GM23248 (cell line): ENCODE measurements at regions not wholly inside any gene's neighbourhood (a gene's known extent, or its start where the extent isn't known, plus 50 kb on each side); places are given as distances from the start of the nearest gene placed in this dataset.
A peak's percentile ranks its signal among the peaks of the same experiment; 100 is the strongest.

Experiments used
- DNase-seq: peaks from one replicate; pipeline ENCODE4 v3.0.0-alpha.2; 2015
- H2AFZ ChIP-seq: fragments of 200-600 bp; sonication (generic); 2 replicates; pipeline ENCODE4 v1.6.1; 2016; ENCODE audit warnings: antibody characterized with exemption
- H3F3A ChIP-seq: fragments of 200-600 bp; sonication (generic); 2 replicates; pipeline ENCODE4 v1.6.1; 2016; ENCODE audit warnings: mild to moderate bottlenecking, antibody characterized with exemption, mixed run types; ENCODE audit not compliant: insufficient read depth
- H3K27ac ChIP-seq: fragments of 200-600 bp; sonication (generic); 2 replicates; pipeline ENCODE4 v1.5.1; 2016; ENCODE audit warnings: mild to moderate bottlenecking
- H3K27me3 ChIP-seq: fragments of 200-600 bp; sonication (generic); replicated peaks from 2 replicates; pipeline ENCODE4 v1.6.1; 2016; ENCODE audit warnings: mild to moderate bottlenecking; ENCODE audit not compliant: insufficient read depth
- H3K36me3 ChIP-seq: fragments of 200-600 bp; sonication (generic); 2 replicates; pipeline ENCODE4 v1.6.1; 2016; ENCODE audit warnings: low read depth, mild to moderate bottlenecking
- H3K4me1 ChIP-seq: fragments of 200-600 bp; sonication (generic); 2 replicates; pipeline ENCODE4 v1.6.1; 2016; ENCODE audit warnings: mild to moderate bottlenecking; ENCODE audit not compliant: insufficient read depth
- H3K4me2 ChIP-seq: fragments of 200-600 bp; sonication (generic); one replicate; pipeline ENCODE4 v1.6.1; 2016; ENCODE audit warnings: mild to moderate bottlenecking; ENCODE audit not compliant: unreplicated experiment
- H3K4me3 ChIP-seq: fragments of 200-600 bp; sonication (generic); 2 replicates; pipeline ENCODE4 v1.5.1; 2016; ENCODE audit warnings: mild to moderate bottlenecking
- H3K79me2 ChIP-seq: fragments of 200-600 bp; sonication (generic); 2 replicates; pipeline ENCODE4 v1.6.1; 2016; ENCODE audit warnings: mild to moderate bottlenecking; ENCODE audit not compliant: insufficient read depth
- H3K9ac ChIP-seq: fragments of 200-600 bp; sonication (generic); 2 replicates; pipeline ENCODE4 v1.6.1; 2016; ENCODE audit warnings: mild to moderate bottlenecking
- H3K9me2 ChIP-seq: fragments of 200-600 bp; sonication (generic); 2 replicates; pipeline ENCODE4 v1.6.1; 2016; ENCODE audit warnings: mixed run types, mild to moderate bottlenecking, moderate library complexity; ENCODE audit not compliant: insufficient read depth
- H3K9me3 ChIP-seq: fragments of 200-600 bp; sonication (generic); one replicate; pipeline ENCODE4 v1.6.1; 2017; ENCODE audit warnings: low read depth
- H4K20me1 ChIP-seq: fragments of 200-600 bp; sonication (generic); 2 replicates; pipeline ENCODE4 v1.6.0; 2016; ENCODE audit not compliant: insufficient read depth
- EZH2 ChIP-seq: fragments of 200-600 bp; sonication (generic); IDR thresholded peaks from 2 replicates; pipeline ENCODE4 v1.6.1; 2018; ENCODE audit warnings: antibody characterized with exemption, mild to moderate bottlenecking; ENCODE audit not compliant: insufficient read depth, poor library complexity, severe bottlenecking
- EZH2phosphoT487 ChIP-seq: fragments of 200-600 bp; sonication (generic); IDR thresholded peaks from 2 replicates; pipeline ENCODE4 v1.6.1; 2018; ENCODE audit warnings: antibody characterized with exemption, moderate library complexity, mild to moderate bottlenecking, low read depth; ENCODE audit not compliant: insufficient read depth
- WGBS, 2 experiments: methylation state at CpG; one replicate each; pipeline ENCODE4 v1.1.6; 2015 to 2017; ENCODE audit warnings: low lambda C conversion rate in 2 of 2, low coverage in 1 of 2; ENCODE audit errors: missing lambda C conversion rate in 2 of 2; 5-methylcytosine and 5-hydroxymethylcytosine counted together
- in situ Hi-C: fragments of 300-500 bp; cut with MboI; formaldehyde crosslinking; loops from 2 replicates; pipeline ENCODE4 v1.15.0; 2020

- H3K36me3 ChIP-seq, result no peaks in the 10 kb centered on the region
- no peaks in the 10 kb centered on the region for H3K9me2 ChIP-seq
- H2AFZ ChIP-seq, result no peak overlapping the region
- in situ Hi-C loops, result no loop called here
- peaks cover 26% of the 10 kb centered on the region for H3K4me1 ChIP-seq
- H3K79me2 ChIP-seq, result no peaks in the 10 kb centered on the region
- H3K4me3 ChIP-seq, result no peak overlapping the region
- H4K20me1 ChIP-seq, result no peaks in the 10 kb centered on the region
- no peak overlapping the region for H3K9ac ChIP-seq
- no peak overlapping the region for H3K4me2 ChIP-seq
- peaks cover 12% of the 10 kb centered on the region for H3F3A ChIP-seq
- H3K27me3 ChIP-seq, result no peaks in the 10 kb centered on the region
- DNase-seq, result no peak
- no peaks in the 10 kb centered on the region for H3K9me3 ChIP-seq
- H3K27ac ChIP-seq, result no peak overlapping the region
- TF ChIP-seq EZH2phosphoT487 (no peak), EZH2 (no peak)
- WGBS, 2 experiments, result 38 to 53% methylated on average over 1 of the region's 1 CpG
Observed at GRCh38 chr3:34001990-34002389, 203.6 kb downstream of the PDCD6IP start.

DNA sequence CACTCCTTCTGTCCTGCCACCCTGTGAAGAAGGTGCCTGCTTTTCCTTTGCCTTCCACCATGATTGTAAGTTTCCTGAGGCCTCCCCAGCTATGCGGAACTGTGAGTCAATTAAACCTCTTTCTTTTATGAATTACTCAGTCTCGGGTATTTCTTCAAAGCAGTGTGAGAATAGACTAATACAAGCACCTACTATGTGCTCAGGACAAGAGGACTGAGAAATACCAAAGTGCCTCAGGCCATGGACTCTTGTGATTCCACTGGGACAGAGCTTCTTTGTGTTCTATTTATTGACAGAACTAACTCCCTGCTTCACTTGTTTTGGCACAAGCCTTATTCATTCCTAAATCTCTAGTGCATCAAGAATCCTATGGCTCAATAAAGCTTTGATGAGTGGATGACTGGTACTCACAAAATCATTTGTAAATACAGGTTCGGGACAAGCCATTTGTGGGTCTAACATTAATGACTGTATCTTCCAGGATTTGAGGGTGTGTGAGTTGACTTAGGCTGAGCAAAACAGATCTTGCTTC, 204.2 kb downstream of the PDCD6IP start:
- no peaks in the 10 kb centered on the region for H3K27me3 ChIP-seq
- peaks cover 12% of the 10 kb centered on the region for H3F3A ChIP-seq
- H3K79me2 ChIP-seq, result no peaks in the 10 kb centered on the region
- H3K9me2 ChIP-seq, result no peaks in the 10 kb centered on the region
- WGBS, 2 experiments, result 59 to 60% methylated on average over 3 of the region's 3 CpGs
- TF ChIP-seq EZH2phosphoT487, result no peak
- no peak for TF ChIP-seq EZH2
- H3K4me2 ChIP-seq, result no peak overlapping the region
- no peaks in the 10 kb centered on the region for H3K36me3 ChIP-seq
- no peaks in the 10 kb centered on the region for H4K20me1 ChIP-seq
- 0 out of 2 replicates have a peak overlapping the region, but pooled peaks have one; percentile 40 for H2AFZ ChIP-seq
- H3K4me3 ChIP-seq, result no peak overlapping the region
- no peaks in the 10 kb centered on the region for H3K9me3 ChIP-seq
- no peak overlapping the region for H3K9ac ChIP-seq
- peaks cover 32% of the 10 kb centered on the region for H3K4me1 ChIP-seq
- DNase-seq, result no peak
- H3K27ac ChIP-seq, result no peak overlapping the region
- in situ Hi-C loops, result no loop called here

DNA sequence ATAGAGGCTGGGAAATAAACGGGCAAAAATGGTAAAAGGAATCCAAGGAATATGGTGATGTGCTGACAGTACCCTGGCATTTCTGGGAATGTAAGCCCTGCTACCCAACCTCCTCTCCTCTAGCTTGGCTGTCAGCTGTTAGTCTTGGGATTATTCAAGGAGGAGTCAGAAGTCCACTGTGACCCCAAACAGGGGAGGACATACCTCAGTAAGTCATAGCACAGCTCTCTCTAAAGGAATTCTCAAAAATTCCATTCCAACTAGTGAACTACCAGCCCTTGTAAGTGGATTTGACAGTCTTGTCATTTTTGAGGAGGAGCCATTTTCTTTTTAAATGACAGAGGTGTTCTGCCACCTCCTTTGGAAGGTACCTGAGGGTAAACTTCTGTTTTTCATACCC, 207.5 kb downstream of the PDCD6IP start:
- Histone ChIP-seq H3F3A (peaks cover 37% of the 10 kb centered on the region), H3K4me1 (peaks cover 60% of the 10 kb centered on the region), H4K20me1 (no peaks in the 10 kb centered on the region), H3K4me2 (peak overlapping the region; percentile 24), H3K27me3 (no peaks in the 10 kb centered on the region), H3K4me3 (no peak overlapping the region), H3K27ac (peak overlapping the region; percentile 44), H3K79me2 (no peaks in the 10 kb centered on the region), H3K9ac (no peak overlapping the region), H3K9me3 (no peaks in the 10 kb centered on the region), H3K36me3 (no peaks in the 10 kb centered on the region), H2AFZ (peak overlapping the region; percentile 32; the same call in 1 of the 2 replicates), H3K9me2 (no peaks in the 10 kb centered on the region)
- DNase-seq, result peak; percentile 82
- 0% methylated on average over 1 of the region's 1 CpG for WGBS, 2 experiments
- in situ Hi-C loops, result no loop called here
- TF ChIP-seq EZH2phosphoT487, result no peak
- TF ChIP-seq EZH2, result no peak

GRCh38 chr3:34008191-34008590, 209.8 kb downstream of the PDCD6IP start:
- Histone ChIP-seq H3K9me3 (no peaks in the 10 kb centered on the region), H2AFZ (no peak overlapping the region), H3K9ac (no peak overlapping the region), H3F3A (peaks cover 55% of the 10 kb centered on the region), H3K27me3 (no peaks in the 10 kb centered on the region), H3K79me2 (no peaks in the 10 kb centered on the region), H3K4me2 (peak overlapping the region; percentile 18), H3K36me3 (no peaks in the 10 kb centered on the region), H4K20me1 (no peaks in the 10 kb centered on the region), H3K9me2 (no peaks in the 10 kb centered on the region), H3K4me1 (peaks cover 80% of the 10 kb centered on the region), H3K4me3 (no peak overlapping the region), H3K27ac (no peak overlapping the region)
- WGBS, 2 experiments, result 83 to 93% methylated on average over 1 of the region's 1 CpG
- no peak for TF ChIP-seq EZH2phosphoT487
- TF ChIP-seq EZH2, result no peak
- in situ Hi-C loops, result no loop called here
- DNase-seq, result peak; percentile 53
